Activated effector memory CD4-positive, alpha-beta T cell treated with Interleukin-2 at 50 U/mL for 16 hours (primary cell): ENCODE measurements at regions not wholly inside any gene's neighbourhood (a gene's known extent, or its start where the extent isn't known, plus 50 kb on each side); places are given as distances from the start of the nearest gene placed in this dataset.
"Not testable (repeated sequence)": the region's sequence is repeated elsewhere in the genome, so short reads cannot be mapped to it uniquely, and the experiment has no call there.

Source experiments
- DNase-seq: peaks from one replicate; pipeline ENCODE4 v3.0.0-alpha.2; 2020

DNA sequence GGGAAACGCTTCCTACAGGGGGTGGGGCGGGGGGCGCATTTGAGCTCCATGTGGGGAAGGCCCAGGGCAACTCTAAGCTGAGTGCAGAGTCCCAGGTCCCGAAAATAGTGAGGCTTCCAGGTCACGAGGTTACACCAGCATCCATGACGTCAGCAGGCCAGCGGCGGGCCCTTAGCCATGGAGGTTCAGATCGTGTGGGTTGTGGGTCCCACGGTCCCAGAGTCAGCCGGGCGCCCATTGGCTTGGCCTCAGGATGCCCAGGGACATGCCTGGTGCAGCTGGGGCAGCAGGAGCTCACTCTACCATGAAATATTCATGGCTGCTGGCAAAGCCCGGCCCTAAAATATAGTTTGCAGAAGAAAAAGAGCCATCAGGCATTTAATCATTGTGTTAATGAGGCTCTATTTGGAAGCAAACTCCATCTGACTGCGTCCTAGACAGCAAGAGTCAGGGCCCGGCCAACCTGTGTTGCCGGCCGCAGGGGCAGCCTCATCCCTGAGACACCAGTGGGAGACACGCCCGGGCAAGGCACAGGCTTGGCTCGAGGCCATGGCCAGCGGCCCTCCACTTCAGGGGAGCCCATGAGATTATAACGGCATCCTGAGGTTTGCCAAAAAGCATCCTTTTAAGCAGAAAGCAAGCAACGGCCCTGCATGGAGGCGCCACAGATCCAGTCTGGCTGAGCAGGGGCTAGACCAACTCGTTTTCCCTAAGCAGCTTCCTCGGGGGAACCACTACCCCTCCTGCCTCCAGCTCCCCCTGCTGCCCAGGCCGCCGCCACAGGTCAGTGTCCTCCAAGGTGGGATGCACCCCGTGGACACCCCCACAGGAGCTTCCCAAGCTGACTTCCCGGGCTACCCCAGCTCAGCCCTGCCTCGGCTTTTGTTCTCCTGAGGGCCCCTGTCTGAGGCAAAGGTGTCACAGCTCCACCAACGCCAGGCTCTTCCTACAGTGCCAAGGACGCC, 108.9 kb upstream of the PPP1R26 start:
- DNase-seq: no peak

DNA sequence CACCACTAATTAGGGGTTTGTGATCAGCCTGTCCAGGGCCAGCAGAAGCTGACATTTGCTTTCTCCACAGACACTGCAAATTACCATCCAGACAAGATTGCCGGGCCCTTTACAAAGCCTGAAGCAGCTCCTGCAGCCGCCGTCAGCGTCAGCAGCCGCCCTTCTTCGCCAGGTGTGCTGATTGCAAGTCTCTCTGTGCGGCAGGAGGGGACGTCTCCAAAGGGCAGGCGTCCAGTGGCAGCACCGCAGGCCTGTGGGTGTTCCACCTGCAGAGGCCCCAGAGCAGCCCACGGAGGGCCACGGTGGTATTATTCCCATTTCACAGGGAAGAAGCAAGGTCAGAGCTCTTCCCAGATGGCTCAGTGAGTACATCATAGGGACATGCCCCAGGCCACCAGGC, 108.0 kb upstream of the PPP1R26 start:
- no peak for DNase-seq

DNA sequence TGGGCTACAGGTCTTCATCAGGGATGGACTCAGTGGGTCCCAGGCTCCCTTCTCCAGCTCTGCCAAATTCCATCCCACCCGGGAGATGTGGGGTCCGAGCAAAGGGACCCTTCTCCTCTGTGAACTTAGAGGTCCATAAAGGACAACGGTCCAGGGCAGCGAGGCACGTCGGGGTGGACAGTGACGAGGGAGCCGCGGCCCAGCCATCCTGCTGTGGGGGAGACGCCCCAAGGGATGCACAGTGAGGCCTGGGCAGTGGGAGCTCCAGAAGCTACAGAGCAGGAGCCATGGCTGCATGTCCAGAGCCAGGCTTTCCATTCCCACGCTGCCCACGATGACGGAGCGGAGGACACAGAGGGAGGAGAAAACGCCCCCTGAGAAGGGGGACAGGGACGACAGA, 107.5 kb upstream of the PPP1R26 start:
- DNase-seq: no peak

DNA sequence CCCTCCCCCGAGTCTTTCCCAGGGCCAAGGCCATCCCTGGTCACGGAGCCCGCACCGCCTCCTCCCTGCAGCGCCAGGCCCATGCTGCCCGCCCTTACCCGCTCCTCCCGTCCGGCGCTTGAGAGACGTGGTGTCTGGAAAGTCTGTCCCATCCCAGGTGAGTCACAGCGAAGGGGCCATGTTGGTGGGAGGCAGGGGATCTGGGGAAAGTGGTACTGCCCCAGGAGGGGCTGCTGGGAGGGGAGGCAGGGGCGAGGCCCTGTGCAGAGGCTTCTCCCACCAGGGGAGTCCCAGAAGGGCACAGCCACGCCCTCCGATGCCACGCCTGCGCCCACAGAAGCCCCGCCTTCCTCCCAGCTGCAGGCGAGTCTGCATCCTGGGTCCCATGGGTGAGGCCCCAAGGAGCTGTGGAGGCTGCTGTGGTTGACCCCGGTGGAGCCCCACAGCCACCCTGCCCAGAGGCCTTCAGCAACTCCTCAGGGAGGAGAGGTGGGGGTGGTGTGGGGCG, 107.0 kb upstream of the PPP1R26 start:
- no peak for DNase-seq

DNA sequence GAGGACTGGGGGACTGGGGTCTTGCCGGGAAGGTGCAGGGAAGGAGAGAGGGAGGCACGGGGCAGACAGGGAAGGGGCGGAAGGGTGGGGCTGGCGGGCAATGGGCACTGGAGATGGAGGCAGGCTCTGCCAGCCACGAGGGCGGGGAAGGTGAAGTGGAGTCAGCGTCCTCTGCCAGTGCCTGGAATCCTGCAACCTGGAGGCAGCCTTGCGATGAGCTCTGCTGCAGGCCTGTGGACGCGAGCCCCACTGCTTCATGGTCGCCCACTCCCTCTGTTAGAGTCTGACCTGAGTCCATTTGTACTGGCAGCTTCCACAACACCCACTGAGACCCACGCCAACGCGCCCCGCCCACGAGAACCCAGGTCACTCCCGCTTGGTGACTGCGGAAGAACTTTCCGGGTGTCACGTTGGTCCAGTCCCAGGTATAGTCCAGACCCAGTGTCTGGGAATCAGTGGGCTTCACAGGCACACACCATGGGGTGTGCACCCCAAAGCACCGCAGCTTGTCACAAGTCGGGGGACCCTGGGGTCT, 106.4 kb upstream of the PPP1R26 start:
- DNase-seq: no peak

DNA sequence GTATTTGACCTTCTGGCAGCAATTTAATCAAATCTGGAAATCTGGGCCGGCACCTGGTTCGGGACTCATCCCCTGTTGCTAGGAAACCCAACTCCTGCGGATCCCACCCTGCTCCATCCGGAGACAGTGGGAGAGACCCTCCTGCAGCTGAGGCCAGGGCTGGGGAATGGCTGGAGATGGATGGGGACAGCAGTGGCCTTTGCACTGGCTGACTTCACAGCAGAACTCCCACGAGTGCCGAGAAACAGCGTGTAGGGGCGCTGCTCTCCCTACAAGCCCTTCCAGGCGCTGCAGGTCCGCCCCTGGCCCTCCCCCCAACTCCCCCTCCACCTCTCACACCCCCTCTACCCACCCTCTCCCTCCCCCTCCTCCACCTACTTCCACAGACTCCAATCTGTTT, 105.8 kb upstream of the PPP1R26 start:
- no peak for DNase-seq

DNA sequence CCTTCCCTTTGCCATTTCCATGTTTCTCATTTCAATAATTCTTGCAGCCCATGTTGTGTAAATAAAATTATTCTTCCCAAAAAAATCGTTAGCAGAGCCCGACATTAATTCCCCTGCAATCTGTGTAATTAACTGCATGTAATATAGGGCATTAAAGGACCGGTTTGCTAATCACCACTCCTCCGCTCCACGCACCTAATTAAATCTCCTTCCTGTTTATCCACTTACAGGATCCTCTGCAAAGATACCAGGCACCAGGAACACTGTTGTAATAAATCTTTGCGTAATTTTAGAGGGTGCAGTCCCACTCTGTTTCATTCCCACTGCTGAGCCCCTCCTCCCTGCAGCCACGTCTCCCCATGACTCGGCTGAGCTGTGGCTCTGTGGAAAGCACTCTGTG, 105.0 kb upstream of the PPP1R26 start:
- no peak for DNase-seq

DNA sequence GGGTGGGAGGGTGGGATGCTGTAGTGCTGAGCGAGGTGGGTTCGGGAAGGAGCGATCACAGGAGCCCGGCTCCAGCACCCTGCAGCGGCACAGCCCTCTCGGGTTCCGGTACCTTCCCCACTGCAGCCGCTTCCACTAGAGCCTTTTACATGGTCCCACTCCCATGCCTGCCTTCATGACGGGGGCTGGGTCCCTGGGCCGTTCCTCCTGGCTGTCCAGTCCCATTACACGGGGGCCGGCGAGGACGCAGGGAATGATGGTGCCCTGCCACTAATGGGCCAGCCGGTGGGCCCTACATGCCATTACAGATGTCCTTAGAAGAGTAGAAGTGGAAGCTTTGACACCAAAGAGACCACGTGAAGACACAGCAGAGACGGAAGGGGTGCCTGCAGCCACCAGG, 104.6 kb upstream of the PPP1R26 start:
- no peak for DNase-seq

DNA sequence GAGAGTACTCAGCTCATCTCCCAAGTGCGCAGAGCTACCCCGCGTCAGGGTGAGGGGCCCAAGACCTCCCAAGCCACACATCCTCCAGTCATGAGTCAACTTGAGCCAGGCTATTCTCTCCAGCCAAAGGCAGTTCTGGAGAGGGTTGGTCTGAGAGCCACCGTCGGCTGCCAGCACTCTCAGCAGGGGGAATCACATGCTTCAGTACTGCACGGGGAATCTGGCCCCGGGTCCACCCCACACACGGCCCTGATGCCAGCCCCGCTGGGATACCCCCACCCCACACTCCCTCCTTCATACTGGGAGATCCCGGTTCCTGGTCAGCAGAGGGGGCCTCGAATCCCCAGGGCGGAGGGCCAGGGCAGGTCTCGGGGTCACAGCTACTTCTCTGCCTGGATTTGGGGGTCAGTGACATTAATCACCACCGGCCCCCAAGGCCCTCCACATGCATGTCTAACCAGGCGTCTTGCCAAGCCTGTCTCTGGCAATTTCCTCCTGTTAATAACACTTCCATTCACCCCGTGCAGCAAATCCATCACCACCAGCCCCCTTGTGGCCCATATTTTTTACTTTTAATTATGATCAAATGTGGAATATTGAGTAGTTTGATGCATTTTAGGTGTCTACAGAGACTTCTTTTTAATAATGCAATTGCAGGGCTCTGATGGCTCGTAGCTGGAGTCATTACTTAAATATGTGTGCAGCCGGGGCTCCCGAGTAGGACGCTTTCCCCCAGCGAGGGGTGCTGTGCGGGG, 102.9 kb upstream of the PPP1R26 start:
- DNase-seq: no peak

DNA sequence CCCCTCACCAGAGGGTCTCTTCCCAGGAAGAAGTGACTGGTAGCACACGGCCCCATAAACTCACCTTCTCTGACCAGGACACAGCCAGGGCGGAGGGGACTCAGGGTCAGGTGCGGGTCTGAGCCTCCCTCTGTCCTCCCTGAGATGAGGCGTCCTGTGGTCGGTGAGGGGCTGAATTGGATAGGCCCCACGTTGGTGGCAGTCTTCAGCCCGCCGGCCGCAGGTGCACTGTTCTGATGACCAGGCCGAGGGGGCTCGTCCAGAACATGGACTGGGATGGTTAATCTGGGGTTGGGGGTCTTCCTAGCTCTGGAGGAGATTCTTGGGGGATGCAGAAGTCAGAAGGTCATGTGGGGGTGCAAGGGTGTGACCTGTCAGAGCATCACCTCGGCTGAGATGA, 102.2 kb upstream of the PPP1R26 start:
- no peak for DNase-seq

DNA sequence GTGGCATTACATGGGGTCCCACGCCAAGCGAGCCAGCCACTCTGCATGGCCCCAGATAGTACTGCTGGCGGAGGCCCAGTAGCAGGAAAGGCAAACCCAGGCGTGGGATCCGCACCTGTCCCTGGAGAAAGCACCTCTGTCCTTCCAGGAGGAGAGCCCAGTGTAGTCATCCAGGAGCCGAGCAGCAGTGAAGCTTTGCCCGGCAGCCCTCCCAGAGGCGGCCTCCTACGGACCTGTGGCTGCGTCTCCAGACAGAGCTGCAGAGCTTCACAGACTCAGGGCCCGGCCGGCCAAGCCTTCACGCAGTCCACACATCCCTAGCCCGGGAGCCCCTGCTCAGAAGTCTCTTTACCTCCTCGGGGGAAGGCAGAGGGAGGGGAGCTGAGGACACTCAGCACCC, 100.8 kb upstream of the PPP1R26 start:
- DNase-seq: no peak

DNA sequence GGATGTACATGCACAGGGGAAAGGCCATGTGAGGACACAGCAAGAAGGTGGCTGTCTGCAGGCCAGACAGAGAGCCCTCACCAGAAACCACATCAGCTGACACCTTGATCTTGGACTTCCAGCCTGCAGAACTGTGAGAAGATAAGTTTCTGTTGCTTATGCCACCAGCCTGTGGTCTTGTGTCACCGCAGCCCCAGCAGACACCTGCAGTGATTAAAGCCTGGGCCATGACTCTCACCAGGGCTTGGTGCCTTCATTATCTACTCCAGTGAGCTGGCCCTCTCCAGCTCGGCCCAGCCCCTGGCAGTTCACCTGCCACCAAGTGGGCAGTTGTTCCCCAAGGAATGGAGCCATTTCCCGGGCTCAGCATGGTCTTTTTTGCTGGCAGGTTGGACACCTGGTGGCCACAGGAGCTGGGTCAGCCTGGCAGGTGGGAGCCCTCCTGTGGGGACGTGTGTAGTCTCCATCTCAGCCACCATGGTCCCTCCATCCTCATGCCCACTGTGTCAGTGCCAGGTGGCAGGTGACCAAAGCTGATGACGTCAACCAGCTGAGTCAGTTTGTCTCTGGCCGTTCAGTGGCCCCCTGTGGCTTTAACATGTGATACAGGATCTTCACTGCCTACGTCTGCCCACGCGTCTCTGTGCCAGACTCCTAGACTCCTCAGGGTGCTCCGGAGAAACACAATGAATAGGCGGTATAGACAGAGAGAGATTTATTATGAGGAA, 99.9 kb upstream of the PPP1R26 start:
- DNase-seq: no peak

DNA sequence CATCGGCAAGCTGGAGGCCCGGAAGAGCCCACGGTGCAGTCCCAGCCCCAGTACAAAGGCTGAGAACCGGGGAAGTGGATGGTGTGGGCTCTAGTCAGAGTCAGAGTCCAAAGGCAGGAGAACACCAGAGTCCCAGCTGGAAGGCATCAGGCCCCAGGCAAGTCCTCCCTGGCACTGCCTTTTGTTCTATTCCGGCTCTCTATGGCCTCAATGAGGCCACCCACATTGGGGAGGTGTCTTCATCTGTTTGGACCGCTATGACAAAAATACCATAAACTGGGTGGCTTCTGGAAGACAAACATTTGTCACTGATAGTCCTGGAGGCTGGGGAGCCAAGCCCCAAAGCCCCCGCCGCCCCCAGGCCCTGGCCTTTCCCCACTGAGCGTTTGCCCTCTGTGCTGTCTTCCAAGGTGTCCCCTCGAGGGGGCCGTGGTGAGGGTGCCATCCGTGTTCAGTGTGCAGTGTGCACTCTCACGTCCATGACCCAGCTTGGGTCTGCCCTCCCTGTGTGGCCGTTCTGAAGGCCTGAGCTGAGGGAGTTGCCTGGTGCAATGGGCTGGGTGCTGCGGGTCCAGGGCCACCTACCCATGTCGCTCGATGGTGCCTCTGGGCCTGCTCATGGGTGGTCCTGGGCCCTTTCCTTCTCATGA, 99.1 kb upstream of the PPP1R26 start:
- DNase-seq: no peak

DNA sequence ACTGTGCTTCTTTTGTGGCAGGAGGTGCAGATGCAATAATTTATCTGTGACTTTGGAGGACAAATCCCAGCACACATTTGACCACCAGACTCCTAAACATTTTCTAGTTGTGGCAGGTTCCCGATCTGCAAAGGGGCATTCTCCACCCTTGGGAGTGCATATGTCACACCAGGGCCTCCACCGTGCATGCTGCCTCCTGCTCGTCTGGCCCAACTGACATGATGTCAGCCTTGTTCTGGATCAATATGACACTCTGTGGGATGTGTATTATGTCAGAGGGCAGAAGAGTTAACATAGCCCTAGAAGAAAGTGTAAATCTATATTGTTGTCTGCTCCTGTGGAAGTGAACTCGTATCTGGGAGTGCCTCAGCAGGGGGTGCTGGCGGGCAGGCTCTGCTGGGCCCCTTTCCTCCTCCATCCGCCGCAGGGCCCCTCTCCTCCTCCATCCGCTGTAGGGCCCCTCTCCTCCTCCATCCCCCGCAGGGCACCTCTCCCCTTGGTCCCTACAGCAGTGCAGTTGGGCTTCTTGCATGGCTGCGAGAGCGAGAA, 97.7 kb upstream of the PPP1R26 start:
- no peak for DNase-seq

DNA sequence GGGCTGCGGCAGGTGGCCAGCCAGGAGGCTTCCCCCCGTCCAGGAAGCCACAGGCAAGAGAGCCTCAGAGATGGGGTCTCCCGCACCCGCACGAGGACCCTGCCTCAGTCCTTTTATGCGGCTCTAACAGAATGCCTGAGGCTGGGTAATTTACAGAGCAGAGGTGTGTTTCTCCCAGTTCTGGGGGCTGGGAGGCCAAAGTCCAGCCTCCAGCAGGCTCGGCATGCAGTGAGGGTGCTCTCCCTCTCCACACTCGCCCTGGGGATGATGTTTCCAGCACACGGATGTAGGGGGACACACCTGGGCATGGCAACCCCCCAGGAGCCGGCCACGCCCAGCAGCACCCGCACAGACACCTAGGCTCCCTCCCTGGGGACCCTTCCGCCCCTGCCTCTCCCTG, 95.4 kb upstream of the PPP1R26 start:
- DNase-seq: no peak

DNA sequence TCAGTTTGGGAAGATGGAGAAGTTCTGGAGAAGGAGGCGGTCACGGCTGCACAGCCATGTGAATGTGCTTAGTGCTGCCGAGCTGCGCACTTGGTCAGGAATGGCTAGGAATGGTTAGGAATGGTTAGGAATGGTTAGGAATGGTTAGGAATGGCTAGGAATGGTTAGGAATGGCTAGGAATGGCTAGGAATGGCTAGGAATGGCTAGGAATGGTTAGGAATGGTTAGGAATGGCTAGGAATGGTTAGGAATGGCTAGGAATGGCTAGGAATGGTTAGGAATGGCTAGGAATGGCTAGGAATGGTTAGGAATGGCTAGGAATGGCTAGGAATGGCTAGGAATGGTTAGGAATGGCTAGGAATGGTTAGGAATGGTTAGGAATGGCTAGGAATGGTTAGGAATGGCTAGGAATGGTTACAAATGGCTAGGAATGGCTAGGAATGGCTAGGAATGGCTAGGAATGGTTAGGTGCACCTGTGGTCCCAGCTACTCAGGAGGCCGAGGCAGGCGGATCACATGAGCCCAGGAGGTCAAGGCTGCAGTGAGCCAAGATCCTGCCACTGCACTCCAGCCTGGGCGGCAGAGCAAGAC, 94.7 kb upstream of the PPP1R26 start:
- DNase-seq: not testable (repeated sequence)

DNA sequence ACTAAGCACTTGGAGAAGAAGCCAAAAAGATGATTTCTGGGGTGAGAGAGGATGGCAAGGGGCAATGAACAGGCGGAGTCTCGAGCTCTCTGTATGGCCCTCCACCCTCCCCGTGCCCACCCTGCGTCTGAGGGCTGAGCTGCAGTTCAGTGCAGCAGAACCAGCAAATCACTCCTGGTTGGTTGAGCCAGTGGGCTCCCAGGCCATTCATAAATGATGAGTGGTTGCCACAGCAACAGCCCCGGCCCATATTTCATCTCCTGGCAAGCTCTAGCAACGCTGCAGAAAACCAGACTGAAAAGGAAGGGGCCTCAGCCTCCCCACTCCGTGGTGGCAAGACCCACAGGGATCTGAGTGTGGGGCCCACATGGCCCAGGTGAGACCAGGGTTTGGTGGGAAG, 93.8 kb upstream of the PPP1R26 start:
- no peak for DNase-seq

DNA sequence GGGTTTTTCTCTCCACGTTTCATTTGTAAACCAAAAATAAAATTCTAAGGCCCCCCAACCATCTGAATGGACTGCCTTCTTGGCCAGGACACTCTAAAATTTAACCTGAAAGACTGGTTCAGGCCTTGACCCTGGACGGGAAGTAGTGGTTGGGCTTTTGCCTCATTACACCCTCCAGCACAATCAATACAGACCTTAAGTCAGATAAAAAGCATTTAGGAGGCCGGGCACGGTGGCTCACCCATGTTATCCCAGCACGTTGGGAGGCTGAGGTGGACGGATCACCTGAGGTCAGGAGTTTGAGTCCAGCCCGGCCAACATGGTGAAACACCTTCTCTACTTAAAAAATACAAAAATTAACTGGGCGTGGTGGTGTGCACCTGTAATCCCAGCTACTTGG, 91.6 kb upstream of the PPP1R26 start:
- DNase-seq: no peak

DNA sequence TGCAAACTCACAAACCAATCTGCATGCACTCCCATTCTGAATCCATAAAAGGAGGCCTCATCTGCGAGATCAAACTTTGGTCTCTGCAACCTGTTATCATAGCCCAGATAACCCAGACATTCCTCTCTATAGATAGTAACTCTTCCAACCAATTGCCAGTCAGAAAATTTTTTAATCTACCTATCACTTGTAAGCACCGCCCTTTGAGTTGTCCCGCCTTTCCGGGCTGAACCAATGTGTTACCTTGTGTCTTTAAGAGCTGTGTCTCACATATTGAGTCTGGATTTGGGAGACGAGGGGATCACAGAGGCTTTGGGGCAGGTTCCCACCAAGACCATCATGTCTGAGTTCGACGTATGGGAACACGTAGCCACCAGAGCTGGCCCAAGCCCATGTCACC, 91.1 kb upstream of the PPP1R26 start:
- no peak for DNase-seq

DNA sequence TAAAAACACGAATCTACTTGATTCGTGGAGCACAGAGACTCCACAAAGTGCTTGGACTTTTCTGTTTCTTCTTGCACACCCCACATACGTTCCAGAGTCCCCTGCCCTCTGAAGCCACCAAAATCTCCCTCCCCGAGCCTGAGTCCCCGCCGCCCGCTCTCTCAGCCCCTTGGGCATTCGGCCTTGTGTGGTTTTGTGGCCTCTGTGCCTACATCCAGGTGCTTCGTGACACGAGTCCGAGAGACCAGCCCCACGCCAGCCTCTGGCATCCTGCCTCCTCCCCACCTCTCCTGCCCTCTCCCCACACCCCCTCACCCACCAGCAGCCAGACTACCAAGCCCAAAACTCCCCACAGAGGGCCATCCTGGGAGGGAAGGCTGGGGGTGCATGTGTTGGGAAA, 87.8 kb upstream of the PPP1R26 start:
- DNase-seq: no peak

DNA sequence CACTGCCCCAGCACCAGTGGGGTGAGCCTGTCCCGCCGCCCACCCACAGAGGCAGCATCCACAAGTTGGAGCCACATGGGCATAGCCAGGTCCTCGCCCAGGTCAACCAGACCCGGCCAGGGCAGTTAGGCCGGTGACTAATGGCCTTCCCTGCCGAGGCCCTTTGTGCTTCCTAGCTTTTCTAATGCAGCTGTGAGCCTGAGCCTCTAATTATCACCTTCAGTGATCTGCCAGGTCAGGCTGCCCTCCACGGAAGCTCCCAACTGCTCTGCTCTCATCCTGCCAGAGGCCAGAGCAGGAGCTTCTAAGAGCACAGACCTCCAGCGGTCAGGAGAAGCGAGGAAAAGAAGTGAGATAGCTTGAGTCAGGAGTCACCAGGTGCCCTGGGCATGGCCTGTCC, 87.1 kb upstream of the PPP1R26 start:
- no peak for DNase-seq

DNA sequence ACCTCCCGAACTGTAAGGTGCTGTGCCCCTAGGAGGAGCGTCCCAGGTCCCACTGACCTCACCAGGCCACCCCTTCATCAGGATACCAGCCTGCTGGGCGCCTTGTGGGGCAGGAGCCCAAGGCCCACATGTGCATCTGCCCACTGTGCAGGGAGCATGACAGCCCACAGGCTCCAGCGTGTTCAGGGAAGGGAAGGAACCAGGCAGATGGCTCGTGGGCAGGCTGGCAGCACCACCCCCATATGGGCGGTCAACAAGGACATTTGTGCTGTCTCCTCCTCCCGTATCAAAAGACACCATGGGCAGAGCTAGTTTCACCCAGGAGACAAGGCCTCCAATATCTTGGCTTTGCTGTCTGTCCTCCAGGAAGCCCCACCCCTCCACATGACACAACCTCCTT, 85.5 kb upstream of the PPP1R26 start:
- DNase-seq: no peak
